GM18499 (cell line): ENCODE measurements at regions not wholly inside any gene's neighbourhood (a gene's known extent, or its start where the extent isn't known, plus 50 kb on each side); places are given as distances from the start of the nearest gene placed in this dataset.
A peak's percentile ranks its signal among the peaks of the same experiment; 100 is the strongest.
"Not testable (repeated sequence)": the region's sequence is repeated elsewhere in the genome, so short reads cannot be mapped to it uniquely, and the experiment has no call there.

Experiments
- ATAC-seq: cut with Tn5 transposase; IDR thresholded peaks from one replicate; pipeline ENCODE4 v1.9.1; 2021; ENCODE audit warnings: moderate number of reproducible peaks; ENCODE audit not compliant: insufficient read depth, unreplicated experiment

GRCh38 chr6:140027219-140027618 lies 652.8 kb upstream of the CITED2 start:
- no peak for ATAC-seq

DNA sequence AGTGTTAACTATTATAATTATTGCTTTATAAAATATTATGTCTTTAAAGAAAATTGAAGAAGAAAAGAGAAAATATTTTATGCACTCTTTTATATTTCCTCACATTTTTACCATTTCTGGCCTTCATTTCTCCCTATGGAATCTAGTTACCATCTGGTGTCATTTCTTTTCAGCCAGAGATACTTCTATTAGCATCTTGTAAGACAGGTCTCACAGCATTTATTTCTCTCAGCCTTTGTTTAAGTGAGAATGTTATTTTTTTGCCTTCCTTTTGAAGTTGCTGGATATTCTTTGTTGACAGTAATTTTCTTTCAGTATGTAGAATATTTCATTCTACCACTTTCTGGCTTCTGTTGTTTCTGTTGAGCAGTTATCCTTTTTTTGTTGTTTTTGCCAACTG lies 652.1 kb upstream of the CITED2 start:
- ATAC-seq = no peak

- no peak for ATAC-seq
Observed at GRCh38 chr6:140025171-140025570, 650.7 kb upstream of the CITED2 start.

DNA sequence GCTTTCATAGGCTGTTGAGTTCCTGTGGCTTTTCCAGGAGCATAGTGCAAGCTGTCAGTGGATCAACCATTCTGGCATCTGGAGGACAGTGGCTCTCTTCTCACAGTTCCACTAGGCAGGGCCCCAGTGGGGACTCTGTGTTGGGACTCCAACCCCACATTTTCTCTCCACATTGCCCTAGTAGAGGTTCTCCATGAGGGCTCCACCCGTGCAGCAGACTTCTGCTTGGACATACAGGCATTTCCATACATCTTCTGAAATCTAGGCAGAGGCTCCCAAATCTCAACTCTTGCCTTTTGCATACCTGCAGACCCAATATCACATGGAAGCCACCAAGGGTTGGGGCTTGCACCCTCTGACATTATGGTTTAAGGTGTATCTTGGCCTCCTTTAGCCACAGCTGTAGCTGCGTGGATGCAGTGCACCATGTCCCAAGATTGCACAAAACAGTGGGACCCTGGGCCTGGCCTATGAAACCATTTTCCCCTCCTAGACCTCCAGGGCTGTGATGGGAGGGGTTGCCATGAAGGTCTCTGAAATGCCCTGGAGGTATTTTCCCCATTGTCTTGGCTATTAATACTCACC lies 645.9 kb upstream of the CITED2 start:
- no peak for ATAC-seq

- ATAC-seq = no peak
Observed at GRCh38 chr6:140018588-140018987, 644.1 kb upstream of the CITED2 start.

DNA sequence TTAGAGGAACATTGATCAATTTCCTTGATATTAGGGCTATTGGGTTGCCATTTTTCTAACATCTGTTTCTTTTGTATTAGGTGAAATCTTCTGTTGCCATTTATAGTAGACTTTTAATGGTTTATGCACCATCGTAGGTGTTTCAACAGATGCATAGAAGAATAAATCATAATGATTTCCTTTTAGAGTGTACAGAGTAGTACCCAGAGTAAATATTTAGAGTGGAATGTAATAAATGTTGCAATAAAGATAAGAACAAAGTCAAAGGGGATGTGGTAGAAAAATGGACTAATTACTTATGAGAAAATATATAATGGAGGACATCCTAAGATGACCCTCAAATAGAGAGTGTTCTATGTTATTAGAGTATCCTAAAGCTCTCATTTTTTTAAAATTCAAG lies 643.0 kb upstream of the CITED2 start:
- no peak for ATAC-seq

DNA sequence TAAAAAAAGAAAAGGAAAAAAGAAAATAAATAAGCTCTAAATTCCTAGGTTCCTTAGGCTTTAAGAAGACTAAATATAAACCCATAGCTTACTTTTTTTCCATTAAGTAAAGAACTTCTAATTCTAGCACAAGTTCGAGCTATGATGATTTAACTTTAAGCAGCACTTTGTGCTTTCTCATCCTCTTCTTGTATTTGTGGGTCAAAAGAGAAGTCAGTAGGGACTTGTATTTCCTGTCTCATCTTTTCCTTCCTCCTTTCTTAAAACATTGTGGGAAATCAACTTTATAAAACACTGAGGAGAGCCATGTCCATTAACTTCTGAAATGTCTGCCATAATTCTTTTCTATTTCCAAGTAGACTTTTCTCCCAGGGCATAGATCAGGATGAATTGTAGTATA lies 637.7 kb upstream of the CITED2 start:
- no peak for ATAC-seq

GRCh38 chr6:140011537-140011936 lies 637.1 kb upstream of the CITED2 start:
- ATAC-seq = no peak

DNA sequence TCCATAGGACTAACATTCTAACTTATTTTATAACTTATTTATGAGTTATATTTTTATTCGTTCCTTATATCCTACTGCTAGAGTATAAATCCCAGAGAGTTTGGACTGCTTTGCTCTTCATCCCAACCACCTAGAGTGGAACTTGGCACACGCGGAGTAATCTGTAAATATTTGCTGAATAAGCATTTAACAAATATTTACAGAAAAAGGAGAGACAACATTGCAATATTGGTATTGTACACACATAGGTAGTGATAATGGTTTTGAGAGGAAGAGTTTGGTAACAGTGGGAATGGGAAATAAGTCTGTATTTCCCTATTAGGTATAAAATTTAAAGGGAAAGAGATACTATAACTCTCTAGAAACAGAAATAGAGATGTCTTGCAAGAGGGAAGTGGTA lies 634.8 kb upstream of the CITED2 start:
- ATAC-seq = no peak

DNA sequence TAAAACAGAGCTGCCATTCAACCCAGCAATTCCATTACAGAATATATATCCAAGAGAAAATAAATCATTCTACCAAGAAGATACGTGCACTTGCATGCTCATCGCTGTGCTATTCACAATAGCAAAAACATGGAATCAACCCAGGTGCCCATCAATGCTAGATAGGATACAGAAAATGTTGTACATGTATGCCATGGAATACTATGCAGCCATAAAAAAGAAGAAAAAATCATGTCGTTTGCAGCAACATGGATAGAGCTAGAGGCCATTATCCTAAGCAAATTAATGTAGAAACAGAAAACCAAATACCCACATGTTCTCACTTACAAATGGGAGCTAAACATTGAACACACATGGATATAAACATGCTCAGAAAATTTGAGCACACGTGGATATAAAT lies 633.1 kb upstream of the CITED2 start:
- ATAC-seq = no peak

GRCh38 chr6:140003217-140003616 lies 628.8 kb upstream of the CITED2 start:
- ATAC-seq = no peak

DNA sequence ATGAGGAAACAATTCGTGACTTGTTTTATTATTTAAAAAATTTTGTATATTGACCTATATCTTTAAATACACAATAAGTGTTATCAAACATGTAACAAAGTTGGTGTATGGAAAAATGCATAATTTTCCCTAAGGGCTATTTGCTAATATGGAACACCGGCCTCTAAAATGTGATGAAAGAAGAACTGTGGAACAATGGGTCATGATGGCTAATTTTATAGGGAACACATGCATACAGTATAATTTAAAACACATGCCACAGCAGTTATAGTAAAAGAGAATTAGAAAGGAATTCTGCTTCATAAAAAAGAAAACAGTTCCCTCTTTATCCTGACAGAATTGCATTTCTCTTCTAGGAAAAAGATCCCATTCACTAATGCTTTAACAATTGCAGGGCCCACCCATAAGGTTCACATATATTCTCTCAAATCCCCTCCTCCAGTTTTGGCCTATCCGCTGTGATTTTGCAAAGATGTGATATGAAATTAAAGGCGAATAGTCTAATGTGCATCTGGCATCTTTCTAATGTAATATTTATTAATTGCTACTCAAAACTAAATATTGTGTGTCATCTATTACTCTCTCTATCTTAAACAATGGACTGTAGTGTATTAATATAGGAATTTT lies 628.1 kb upstream of the CITED2 start:
- ATAC-seq = no peak

GRCh38 chr6:140001821-140002341 lies 627.4 kb upstream of the CITED2 start:
- ATAC-seq = no peak

DNA sequence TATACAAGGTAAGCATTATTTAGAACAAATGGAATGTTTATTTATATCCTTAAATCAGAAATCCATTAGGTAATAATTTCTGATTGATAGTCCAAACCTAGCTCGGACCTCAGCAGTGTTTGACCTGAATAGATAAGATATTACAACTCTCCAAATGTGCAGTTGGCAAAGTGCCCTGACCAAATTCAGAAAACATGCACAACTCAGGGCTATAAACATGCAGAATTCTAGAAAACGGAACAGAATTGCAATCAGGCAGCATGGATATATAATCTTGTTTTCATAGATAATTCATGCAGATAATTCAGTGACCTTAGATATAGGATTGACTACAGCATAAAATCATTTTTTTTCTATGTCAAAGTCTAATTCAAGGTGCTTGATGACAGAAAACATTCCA lies 626.6 kb upstream of the CITED2 start:
- no peak for ATAC-seq

DNA sequence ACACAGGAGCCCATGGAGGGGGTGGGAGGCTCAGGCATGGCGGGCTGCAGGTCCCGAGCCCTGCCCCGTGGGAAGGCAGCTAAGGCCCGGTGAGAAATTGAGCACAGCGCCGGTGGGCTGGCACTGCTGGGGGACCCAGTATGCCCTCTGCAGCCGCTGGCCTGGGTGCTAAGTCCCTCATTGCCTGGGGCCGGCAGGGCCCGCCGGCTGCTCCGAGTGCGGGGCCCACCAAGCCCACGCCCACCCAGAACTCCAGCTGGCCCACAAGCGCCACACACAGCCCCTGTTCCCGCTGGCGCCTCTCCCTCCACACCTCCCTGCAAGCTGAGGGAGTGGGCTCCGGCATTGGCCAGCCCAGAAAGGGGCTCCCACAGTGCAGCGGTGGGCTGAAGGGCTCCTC lies 625.2 kb upstream of the CITED2 start:
- not testable (repeated sequence) for ATAC-seq

DNA sequence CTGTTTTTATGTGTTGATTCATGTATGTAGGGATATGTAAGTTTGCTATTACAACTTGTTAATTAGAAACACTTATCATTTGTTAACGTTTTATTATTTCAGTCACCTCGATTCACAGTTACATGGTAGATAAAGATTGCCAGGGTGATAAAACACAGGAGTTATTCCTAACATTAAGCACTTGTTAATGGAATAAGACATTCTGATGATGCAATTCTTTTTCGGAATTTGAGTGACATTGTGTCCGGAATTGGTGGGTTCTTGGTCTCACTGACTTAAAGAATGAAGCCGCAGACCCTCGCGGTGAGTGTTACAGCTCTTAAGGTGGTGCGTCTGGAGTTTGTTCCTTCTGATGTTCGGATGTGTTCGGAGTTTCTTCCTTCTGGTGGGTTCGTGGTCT lies 624.0 kb upstream of the CITED2 start:
- not testable (repeated sequence) for ATAC-seq

DNA sequence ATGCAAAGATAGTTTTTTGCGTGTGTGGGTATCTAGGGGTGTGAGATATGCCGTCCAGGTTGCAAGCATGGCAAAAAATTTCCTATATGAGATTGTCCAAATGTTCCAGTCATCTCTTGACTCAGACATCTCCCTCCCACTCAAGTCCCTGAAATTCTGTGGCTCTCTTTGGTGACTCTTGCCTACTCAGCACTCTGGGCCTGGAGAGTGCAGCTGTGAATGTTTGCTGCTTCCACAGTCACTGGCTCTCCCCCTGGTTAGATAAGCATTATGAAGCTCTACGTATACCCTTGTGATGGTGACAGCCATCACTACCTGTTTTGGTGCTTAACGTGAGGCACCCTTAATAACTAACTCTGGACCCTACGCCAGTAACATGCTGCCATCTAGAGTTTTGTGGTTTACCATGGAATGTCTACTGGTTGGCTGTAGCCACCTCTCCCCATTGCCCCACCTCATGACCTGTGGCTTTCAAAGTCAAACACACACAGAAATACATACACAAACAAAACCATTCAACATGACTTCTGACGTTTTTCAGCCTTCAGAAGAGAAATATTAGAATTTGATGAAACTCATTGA lies 621.9 kb upstream of the CITED2 start:
- ATAC-seq = peak; percentile 64

DNA sequence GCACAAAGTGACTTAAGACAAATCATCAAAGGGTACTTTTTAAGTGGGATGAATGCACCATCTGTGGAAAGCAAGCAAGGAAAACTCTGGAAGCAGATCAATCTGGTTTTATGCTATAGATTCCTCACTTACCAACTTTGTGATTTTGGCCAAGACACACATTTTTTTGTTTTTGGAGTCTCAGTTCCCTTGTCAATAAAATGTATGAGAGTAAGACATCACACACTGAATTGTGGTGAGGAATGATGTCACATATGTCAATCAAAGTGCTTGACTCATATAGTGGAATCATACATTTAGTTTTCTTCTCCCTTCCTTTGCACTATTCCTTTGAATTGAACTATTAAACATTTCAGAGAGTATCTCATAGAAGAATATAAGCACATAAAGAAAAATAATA lies 620.5 kb upstream of the CITED2 start:
- no peak for ATAC-seq

- ATAC-seq = no peak
Observed at GRCh38 chr6:139990856-139991465, 616.5 kb upstream of the CITED2 start.

DNA sequence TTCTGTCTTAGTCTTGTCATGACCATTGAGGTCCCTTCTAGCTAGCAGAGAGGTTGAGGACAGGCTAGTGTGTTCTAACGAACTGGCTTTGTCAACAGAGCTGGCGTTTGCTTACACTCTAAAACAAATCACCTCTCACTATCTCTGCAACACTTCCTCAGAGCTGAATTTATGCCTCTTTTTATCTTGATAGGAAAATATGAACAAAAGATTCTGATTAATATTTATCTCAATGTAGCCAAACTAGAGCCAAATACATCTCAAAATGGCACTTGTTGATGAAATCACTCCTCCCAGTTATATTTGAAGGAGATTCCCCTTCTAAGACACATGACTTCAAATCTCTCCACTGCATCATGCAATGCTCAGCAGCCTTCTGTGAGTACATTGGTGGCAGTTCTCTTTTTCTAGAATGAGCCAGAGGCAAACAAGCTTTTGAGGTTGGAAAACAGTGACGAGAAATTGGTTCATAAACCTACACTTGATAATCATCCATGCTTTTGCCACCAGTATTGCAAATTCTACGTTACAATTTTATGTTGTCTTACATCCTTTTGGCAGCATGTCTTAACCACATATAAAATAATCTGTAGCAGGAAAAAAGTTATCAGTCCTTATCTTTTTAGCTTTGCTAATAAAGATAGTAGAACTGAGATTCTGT lies 615.7 kb upstream of the CITED2 start:
- no peak for ATAC-seq

DNA sequence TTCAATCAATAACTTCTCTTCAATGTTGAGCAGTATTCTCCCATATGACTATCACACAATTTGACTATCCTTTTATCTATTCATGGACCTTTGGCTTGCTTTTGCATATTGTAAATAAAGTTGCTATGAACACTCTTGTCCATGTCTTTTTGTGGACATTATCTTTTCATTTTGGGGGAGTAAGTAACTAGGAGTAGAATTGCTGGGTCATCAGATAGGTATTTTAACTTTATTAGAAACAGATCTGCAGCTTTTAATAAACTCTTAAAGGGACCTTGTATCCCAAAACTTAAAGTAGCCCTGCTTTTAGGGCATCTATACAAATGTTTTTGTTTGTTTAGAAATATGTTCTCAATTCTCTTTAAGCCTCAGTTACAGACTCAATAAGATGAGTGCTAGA lies 614.2 kb upstream of the CITED2 start:
- ATAC-seq = no peak
